ENCODE measurements at regions not wholly inside any gene's neighbourhood (a gene's known extent, or its start where the extent isn't known, plus 50 kb on each side); places are given as distances from the start of the nearest gene placed in this dataset.

GRCh38 chr11:115579181-115579825, 75.1 kb upstream of the CADM1 start:
- WGBS, 4 donors = 90 to 93% (median 92%) methylated on average over 4 to 5 of the region's 5 CpGs

GRCh38 chr11:115578275-115578674, 74.1 kb upstream of the CADM1 start:
- H3K4me1 ChIP-seq (replicated peaks in 1 of 2) = no peaks in the 10 kb centered on the region
- H3K27me3 ChIP-seq = no peaks in the 10 kb centered on the region
- no peak for TF ChIP-seq POLR2A (IDR thresholded peaks at IDR 0.05)
- no peak for TF ChIP-seq CTCF (IDR thresholded peaks at IDR 0.05)
- no peak overlapping the region for H3K4me3 ChIP-seq
- intact Hi-C loops (cut with DNase I) = no loop called here
- H3K9me3 ChIP-seq (replicated peaks in 1 of 3) = no peaks in the 10 kb centered on the region
- DNase-seq = peak in 1 of 7 donors; percentile 3
- H3K27ac ChIP-seq = no peak overlapping the region
- no peaks in the 10 kb centered on the region for H3K36me3 ChIP-seq (replicated peaks in 1 of 2)

More at GRCh38 chr11:115579181-115579825, 75.1 kb upstream of the CADM1 start:
- no peak for DNase-seq
- intact Hi-C loops (cut with DNase I) = no loop called here
- TF ChIP-seq CTCF (IDR thresholded peaks at IDR 0.05) (no peak), POLR2A (IDR thresholded peaks at IDR 0.05) (no peak)
- H3K4me3 ChIP-seq = no peak overlapping the region
- no peaks in the 10 kb centered on the region for H3K4me1 ChIP-seq (replicated peaks in 1 of 2)
- H3K36me3 ChIP-seq (replicated peaks in 1 of 2) = no peaks in the 10 kb centered on the region
- no peak overlapping the region for H3K27ac ChIP-seq
- H3K27me3 ChIP-seq = no peaks in the 10 kb centered on the region
- H3K9me3 ChIP-seq (replicated peaks in 1 of 3) = no peaks in the 10 kb centered on the region

GRCh38 chr11:115577701-115578100, 73.5 kb upstream of the CADM1 start:
- Histone ChIP-seq H3K4me1 (replicated peaks in 1 of 2) (no peaks in the 10 kb centered on the region), H3K36me3 (replicated peaks in 1 of 2) (no peaks in the 10 kb centered on the region), H3K27ac (no peak overlapping the region), H3K9me3 (replicated peaks in 1 of 3) (no peaks in the 10 kb centered on the region), H3K27me3 (no peaks in the 10 kb centered on the region), H3K4me3 (no peak overlapping the region)
- TF ChIP-seq POLR2A (IDR thresholded peaks at IDR 0.05) = no peak
- no peak for TF ChIP-seq CTCF (IDR thresholded peaks at IDR 0.05)
- DNase-seq = no peak
- intact Hi-C loops (cut with DNase I) = no loop called here
- WGBS, 4 donors = 80 to 96% (median 93%) methylated on average over 1 to 3 of the region's 3 CpGs

- Histone ChIP-seq H3K27ac (no peak overlapping the region), H3K4me1 (replicated peaks in 1 of 2) (no peaks in the 10 kb centered on the region), H3K9me3 (replicated peaks in 1 of 3) (no peaks in the 10 kb centered on the region), H3K4me3 (no peak overlapping the region), H3K36me3 (replicated peaks in 1 of 2) (no peaks in the 10 kb centered on the region), H3K27me3 (no peaks in the 10 kb centered on the region)
- WGBS, 4 donors = 83 to 91% (median 86%) methylated on average over 5 to 6 of the region's 6 CpGs
- DNase-seq = no peak
- TF ChIP-seq CTCF (IDR thresholded peaks at IDR 0.05) (no peak), POLR2A (IDR thresholded peaks at IDR 0.05) (no peak)
- intact Hi-C loops (cut with DNase I) = no loop called here
These were observed 72.6 kb upstream of the CADM1 start for GRCh38 chr11:115576606-115577380.
